A673 (cell line): ENCODE measurements at regions not wholly inside any gene's neighbourhood (a gene's known extent, or its start where the extent isn't known, plus 50 kb on each side); places are given as distances from the start of the nearest gene placed in this dataset.

Source experiments
- BruUV-seq: library from RNA; stranded (reverse); fragments of 400-500 nt; replicated peaks from 2 replicates; lab custom pipeline; 2021; lab: Mats Ljungman, UMichigan
- CTCF ChIA-PET: fragments of 300-600 bp; sonication (Branson Sonifier 250); formaldehyde crosslinking; loops from one replicate; lab custom pipeline; 2022; ENCODE audit warnings: antibody characterized with exemption; lab: Charles Lee
- POLR2A ChIA-PET: fragments of 300-600 bp; sonication (Branson Sonifier 250); formaldehyde crosslinking; loops from one replicate; lab custom pipeline; 2022; ENCODE audit warnings: antibody characterized with exemption; ENCODE audit not compliant: low non-redundant PET; lab: Charles Lee
- DNase-seq: peaks from one replicate; pipeline ENCODE4 v3.0.0-alpha.2; 2015; ENCODE audit warnings: low spot score
- H3K27ac ChIP-seq: fragments of 200-600 bp; sonication (generic); 2 replicates; pipeline ENCODE4 v1.5.1; 2016; ENCODE audit warnings: mixed run types, low read depth, mild to moderate bottlenecking, mixed read lengths, antibody characterized with exemption, low read length; ENCODE audit not compliant: poor library complexity, severe bottlenecking
- H3K27me3 ChIP-seq: fragments of 200-600 bp; sonication (generic); replicated peaks from 2 replicates; pipeline ENCODE4 v1.6.1; 2017; ENCODE audit warnings: mixed run types, low read depth, mild to moderate bottlenecking, mixed read lengths, antibody characterized with exemption, low read length; ENCODE audit not compliant: insufficient read depth, poor library complexity
- H3K36me3 ChIP-seq: fragments of 200-600 bp; sonication (generic); 2 replicates; pipeline ENCODE4 v1.6.1; 2016; ENCODE audit warnings: mixed run types, mild to moderate bottlenecking, mixed read lengths, antibody characterized with exemption, low read length; ENCODE audit not compliant: insufficient read depth, poor library complexity, severe bottlenecking
- H3K4me1 ChIP-seq: fragments of 200-600 bp; sonication (generic); 2 replicates; pipeline ENCODE4 v1.6.1; 2017; ENCODE audit warnings: mixed run types, mild to moderate bottlenecking, mixed read lengths, antibody characterized with exemption, low read length; ENCODE audit not compliant: insufficient read depth, poor library complexity, severe bottlenecking
- H3K4me3 ChIP-seq: fragments of 200-600 bp; sonication (generic); 2 replicates; pipeline ENCODE4 v1.5.1; 2016; ENCODE audit warnings: low read depth, mixed run types, mild to moderate bottlenecking, mixed read lengths, low read length; ENCODE audit not compliant: poor library complexity, severe bottlenecking
- H3K9me3 ChIP-seq: fragments of 200-600 bp; sonication (generic); 2 replicates; pipeline ENCODE4 v1.6.1; 2016; ENCODE audit warnings: mixed run types, low read depth, mild to moderate bottlenecking, mixed read lengths, antibody characterized with exemption, low read length; ENCODE audit not compliant: poor library complexity, severe bottlenecking
- CTCF ChIP-seq: fragments of 300-800, 200-600 bp; sonication (generic); conservative IDR thresholded peaks from 2 replicates; pipeline ENCODE4 v1.5.1; 2017; ENCODE audit warnings: low read depth, mild to moderate bottlenecking, antibody characterized with exemption, low read length, moderate library complexity, mixed read lengths
- EZH2 ChIP-seq: fragments of 200-600 bp; sonication (generic); IDR thresholded peaks from 2 replicates; pipeline ENCODE4 v1.6.1; 2017; ENCODE audit warnings: borderline replicate concordance, low read depth, mild to moderate bottlenecking, mixed read lengths, antibody characterized with exemption, low read length; ENCODE audit not compliant: poor library complexity, severe bottlenecking
- intact Hi-C: fragments of 100-400 bp; cut with micrococcal nuclease; formaldehyde crosslinking; loops from one replicate; pipeline ENCODE4 v1.10.0; 2022; ENCODE audit not compliant: unreplicated experiment

DNA sequence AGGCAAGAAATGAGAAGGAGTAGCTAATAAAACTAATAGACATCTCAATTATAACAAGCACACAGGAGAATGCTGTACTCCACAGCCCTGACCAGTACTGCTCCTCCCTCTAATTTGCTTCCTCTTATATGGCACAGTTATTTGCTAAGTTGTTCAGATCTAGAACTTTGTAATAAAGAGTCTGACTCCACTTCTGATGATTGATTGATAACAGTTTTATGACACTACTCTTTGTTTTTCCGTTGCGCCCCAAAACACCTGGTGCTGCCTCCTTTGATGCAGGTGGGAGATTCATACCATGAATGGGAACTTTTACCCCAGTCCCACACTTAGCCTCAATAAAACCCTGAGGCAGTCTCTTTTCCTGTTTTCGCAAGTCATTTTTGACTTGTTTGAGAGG, 777.7 kb downstream of the GBE1 start:
- no peaks in the 10 kb centered on the region for H3K4me1 ChIP-seq
- H3K9me3 ChIP-seq = peaks cover 4% of the 10 kb centered on the region
- no peak overlapping the region for H3K4me3 ChIP-seq
- no peak overlapping the region for H3K27ac ChIP-seq
- POLR2A ChIA-PET = no interaction called here
- no peak for DNase-seq
- no peaks in the 10 kb centered on the region for H3K36me3 ChIP-seq
- no peaks in the 10 kb centered on the region for H3K27me3 ChIP-seq
- no peak for TF ChIP-seq EZH2
- no peak for TF ChIP-seq CTCF
- no TSS peak for BruUV-seq
- CTCF ChIA-PET = no interaction called here
- intact Hi-C loops = no loop called here

DNA sequence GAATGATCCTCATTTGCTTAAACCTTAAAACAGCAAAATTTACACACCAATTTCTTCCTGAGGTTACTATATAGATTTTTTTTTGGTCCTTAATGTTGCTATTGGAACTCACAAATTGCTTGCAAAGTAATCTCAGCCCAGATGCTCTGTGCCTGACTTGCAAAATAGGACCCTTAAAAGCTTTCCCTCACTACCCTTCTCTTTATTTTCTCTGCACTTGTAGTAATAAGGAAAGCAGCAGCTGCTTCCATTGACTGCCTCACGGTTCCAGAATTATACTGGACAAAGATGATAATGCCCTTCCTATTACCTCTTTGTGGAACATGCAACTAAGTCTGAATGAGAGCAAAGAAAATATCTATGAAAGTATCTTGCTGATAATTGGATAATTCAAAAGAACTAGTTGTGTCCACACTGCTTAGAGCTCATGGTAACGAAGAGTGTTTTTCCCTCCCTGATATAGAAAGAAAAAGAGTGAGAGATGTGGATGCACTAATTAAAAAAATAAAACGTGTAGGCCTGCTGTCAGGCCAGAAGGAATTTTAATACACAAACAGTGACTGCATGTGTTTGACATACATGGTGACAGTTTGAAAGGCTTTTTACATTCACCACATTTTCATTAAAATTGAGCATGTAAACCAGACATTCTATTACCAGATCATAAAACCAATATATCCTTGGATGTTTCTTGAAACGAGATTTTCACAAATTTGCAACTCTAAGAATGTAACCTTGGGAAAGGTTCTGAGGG, 783.1 kb downstream of the GBE1 start:
- Histone ChIP-seq H3K4me1 (no peaks in the 10 kb centered on the region), H3K27ac (no peak overlapping the region), H3K27me3 (no peaks in the 10 kb centered on the region), H3K4me3 (no peak overlapping the region), H3K9me3 (no peaks in the 10 kb centered on the region), H3K36me3 (no peaks in the 10 kb centered on the region)
- BruUV-seq = no TSS peak
- ChIA-PET POLR2A (no interaction called here), CTCF (interaction anchor here (0.6 kb wide), 1 partner anchor 792 kb away, joined by 3 read pairs; no protein-coding TSS in a partner anchor)
- intact Hi-C loops = no loop called here
- no peak for DNase-seq
- TF ChIP-seq CTCF = no peak
- TF ChIP-seq EZH2 = no peak

GRCh38 chr3:80970292-80970691, 791.2 kb downstream of the GBE1 start:
- DNase-seq = no peak
- H3K27ac ChIP-seq = no peak overlapping the region
- TF ChIP-seq EZH2 (no peak), CTCF (no peak)
- no TSS peak for BruUV-seq
- intact Hi-C loops = no loop called here
- no peaks in the 10 kb centered on the region for H3K4me1 ChIP-seq
- no peaks in the 10 kb centered on the region for H3K9me3 ChIP-seq
- ChIA-PET POLR2A (no interaction called here), CTCF (no interaction called here)
- no peaks in the 10 kb centered on the region for H3K36me3 ChIP-seq
- no peaks in the 10 kb centered on the region for H3K27me3 ChIP-seq
- H3K4me3 ChIP-seq = no peak overlapping the region
